GM12891 (cell line): ENCODE measurements at regions not wholly inside any gene's neighbourhood (a gene's known extent, or its start where the extent isn't known, plus 50 kb on each side); places are given as distances from the start of the nearest gene placed in this dataset.

ENCODE experiments used
- DNase-seq: peaks from one replicate; pipeline ENCODE4 v3.0.0; 2011; ENCODE audit warnings: low spot score; ENCODE audit not compliant: insufficient read length
- FAIRE-seq: peaks from 2 replicates; lab custom pipeline; 2011; peaks lifted over from hg19 to GRCh38; lab: Jason Lieb, UNC
- PAX5 ChIP-seq: IDR thresholded peaks from 2 replicates; pipeline ENCODE4 v1.6.1; 2011; ENCODE audit warnings: low read length, moderate library complexity, mild to moderate bottlenecking; ENCODE audit not compliant: insufficient read depth, severe bottlenecking
- POLR2A ChIP-seq: IDR thresholded peaks from 2 replicates; pipeline ENCODE4 v1.6.1; 2011; ENCODE audit warnings: low read depth, low read length, control low read depth
- POLR2AphosphoS5 ChIP-seq: IDR thresholded peaks from 2 replicates; pipeline ENCODE4 v1.6.1; 2011; ENCODE audit warnings: low read depth, low read length, control low read depth
- POU2F2 ChIP-seq: IDR thresholded peaks from 2 replicates; pipeline ENCODE4 v1.6.1; 2011; ENCODE audit warnings: low read depth, mild to moderate bottlenecking, control low read depth, low read length, moderate library complexity
- SPI1 ChIP-seq: IDR thresholded peaks from 2 replicates; pipeline ENCODE4 v1.6.1; 2011; ENCODE audit warnings: low read depth, low read length, control low read depth
- TAF1 ChIP-seq: IDR thresholded peaks from 2 replicates; pipeline ENCODE4 v1.6.1; 2011; ENCODE audit warnings: low read depth, low read length, control low read depth

DNA sequence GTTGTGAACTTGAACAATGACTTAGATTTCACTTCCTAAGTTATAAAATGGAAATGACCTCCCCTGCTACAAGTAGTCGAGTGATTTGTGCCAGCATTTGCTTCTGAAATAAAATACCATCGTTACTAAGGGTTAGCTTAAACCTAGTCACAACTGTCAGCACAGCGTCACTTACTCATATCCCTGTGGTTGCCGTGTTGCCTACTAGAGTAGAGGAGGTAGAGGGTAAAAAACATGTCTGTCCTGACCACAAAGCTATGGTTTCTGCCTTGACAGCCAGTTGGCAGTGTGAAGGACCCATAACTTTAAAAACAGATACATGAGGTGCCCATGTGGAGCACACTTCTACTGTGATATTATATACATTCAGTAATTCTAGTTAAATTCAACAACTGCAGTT, 234.2 kb upstream of the RGS6 start:
- no peak for FAIRE-seq
- TF ChIP-seq POLR2AphosphoS5 (no peak), POLR2A (no peak), POU2F2 (no peak), SPI1 (no peak), PAX5 (no peak), TAF1 (no peak)
- DNase-seq = no peak

DNA sequence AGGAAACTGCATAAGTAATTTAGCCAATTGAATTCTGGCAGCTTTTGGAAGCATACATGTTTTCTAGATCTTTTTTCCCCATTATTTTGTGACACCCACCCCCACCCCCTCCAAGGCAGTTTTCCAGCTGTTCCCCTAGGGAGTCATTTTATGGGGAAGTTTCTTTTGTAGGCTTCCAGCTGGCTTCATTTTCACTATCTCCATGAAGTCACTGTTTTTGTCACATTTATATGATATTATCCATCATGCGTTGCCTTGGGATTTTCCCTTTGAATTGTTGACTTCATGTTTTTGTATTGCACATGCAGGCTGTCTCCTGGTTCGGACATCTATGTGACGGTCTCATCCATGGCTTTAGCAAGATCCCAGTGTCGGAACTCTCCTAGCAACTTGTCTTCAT, 233.6 kb upstream of the RGS6 start:
- TF ChIP-seq POU2F2 (no peak), PAX5 (no peak), POLR2A (no peak), POLR2AphosphoS5 (no peak)
- FAIRE-seq (no peak), DNase-seq (no peak)

DNA sequence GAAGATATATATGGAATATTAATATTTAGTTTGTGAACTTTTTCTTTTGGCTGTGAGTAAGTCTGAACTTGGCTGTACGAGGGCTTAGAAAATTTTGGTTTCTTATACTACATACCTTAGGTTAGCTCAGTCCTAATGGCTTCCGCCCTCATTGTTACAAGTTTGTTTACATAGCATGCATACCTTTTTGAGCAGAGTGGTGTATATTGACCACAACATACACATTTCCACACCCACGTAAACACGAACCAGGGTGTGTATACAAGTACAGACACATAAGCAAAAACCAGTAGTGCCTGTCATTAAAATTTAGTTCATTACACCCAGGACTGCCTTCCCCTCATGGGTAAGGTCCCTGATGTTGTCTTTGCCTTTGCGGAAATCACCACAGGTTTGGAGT, 230.2 kb upstream of the RGS6 start:
- FAIRE-seq (no peak), DNase-seq (no peak)
- TF ChIP-seq POLR2A = no peak
- no peak for TF ChIP-seq PAX5
- TF ChIP-seq POLR2AphosphoS5 = no peak
- TF ChIP-seq SPI1 = no peak
- TF ChIP-seq TAF1 = no peak

DNA sequence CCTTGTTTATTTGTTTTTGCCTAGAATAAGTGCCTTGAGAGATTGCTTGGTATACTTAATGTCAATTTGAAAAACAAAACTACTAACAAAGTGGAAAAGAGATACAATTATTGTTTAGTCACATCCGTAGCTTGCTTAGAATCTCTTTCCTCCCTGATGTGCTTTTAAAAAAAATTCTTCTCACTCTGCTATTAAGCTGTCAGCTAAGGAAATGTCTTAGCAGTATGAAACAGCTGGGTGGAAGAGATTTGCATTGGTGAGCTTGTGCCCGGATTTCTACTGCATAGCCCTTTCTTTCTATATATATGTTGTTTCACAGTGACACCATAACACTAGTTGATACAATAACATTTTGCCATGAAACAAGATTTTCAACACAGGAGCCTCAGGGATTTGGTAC, 229.4 kb upstream of the RGS6 start:
- no peak for TF ChIP-seq TAF1
- TF ChIP-seq PAX5 = no peak
- no peak for TF ChIP-seq SPI1
- TF ChIP-seq POLR2A = no peak
- DNase-seq (no peak), FAIRE-seq (no peak)

DNA sequence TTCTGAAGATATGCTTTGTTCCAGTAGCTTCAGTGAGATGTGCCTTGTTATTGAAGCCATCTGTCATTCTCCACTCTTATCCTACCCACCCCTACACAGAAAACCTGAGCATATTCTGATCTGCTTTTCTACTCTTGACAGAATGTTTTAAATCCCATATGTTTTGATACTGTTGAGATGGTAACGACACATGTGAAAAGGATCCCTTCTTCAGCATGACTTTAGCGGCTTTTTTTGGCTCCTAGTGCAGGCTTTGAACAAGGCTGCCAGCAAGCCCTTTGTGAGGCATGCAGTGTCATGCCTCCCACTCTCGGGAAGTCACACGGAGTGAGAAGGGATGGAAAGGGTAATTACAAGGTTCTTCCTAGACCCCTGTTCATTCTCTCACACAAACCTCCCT, 228.8 kb upstream of the RGS6 start:
- TF ChIP-seq SPI1 (no peak), PAX5 (no peak), POLR2AphosphoS5 (no peak), POLR2A (no peak), TAF1 (no peak), POU2F2 (no peak)
- no peak for FAIRE-seq
- no peak for DNase-seq

DNA sequence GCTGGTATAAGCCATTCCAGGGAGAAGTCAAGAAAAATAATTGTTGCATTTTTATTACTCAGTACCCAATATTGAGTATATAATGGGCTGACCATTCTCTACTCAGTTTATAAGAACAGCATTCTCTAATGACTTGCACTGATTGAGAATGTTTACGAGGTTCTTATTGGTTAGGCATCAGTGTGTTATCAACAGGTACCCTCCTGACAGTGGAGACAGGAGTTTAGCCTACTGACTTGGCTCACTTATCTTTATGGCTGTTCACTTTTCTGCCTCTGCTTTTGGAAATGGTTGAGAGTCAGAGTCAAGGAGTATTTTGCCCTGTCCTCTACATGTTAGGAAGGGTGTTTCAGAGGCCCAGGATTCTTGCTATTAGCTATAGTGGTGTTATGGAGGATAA, 228.0 kb upstream of the RGS6 start:
- TF ChIP-seq POLR2A (no peak), SPI1 (no peak), TAF1 (no peak), POLR2AphosphoS5 (no peak), PAX5 (no peak), POU2F2 (no peak)
- no peak for DNase-seq
- no peak for FAIRE-seq

DNA sequence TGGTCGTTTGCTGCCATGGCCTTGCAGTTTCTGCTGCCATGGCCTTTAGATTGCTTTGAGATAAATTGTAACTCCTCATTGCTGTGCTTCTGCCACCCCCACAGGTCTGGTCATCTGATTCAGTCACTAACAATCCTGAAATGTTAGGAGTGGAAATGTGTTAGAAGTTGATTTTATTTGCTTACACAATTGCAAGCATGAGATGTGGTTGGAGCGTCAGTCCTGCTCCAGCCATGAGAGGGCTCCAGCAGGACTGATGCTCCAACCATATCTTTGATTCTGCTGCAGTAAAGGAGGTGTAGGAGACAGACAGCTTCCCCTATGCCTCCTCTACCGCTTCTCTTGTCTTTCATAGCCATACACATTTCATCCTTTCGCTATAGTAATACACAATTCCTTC, 226.8 kb upstream of the RGS6 start:
- TF ChIP-seq POU2F2 (no peak), POLR2AphosphoS5 (no peak), TAF1 (no peak), POLR2A (no peak), PAX5 (no peak), SPI1 (no peak)
- FAIRE-seq = no peak

DNA sequence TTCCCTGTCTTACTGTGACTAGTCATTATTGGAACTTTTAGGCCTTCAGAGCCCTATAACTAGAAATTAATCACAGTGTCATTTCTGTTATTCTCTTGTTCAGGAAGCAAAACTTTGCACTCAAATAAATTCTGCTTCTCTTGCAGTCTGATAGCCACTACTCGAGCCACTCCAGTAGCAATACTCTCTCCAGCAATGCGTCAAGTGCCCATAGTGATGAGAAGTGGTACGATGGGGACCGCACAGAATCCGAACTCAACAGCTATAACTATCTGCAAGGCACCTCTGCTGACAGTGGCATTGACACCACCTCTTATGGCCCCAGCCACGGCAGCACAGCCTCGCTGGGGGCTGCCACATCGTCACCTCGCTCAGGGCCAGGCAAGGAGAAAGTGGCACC, 223.2 kb upstream of the RGS6 start:
- FAIRE-seq (no peak), DNase-seq (no peak)
- no peak for TF ChIP-seq POLR2A
- TF ChIP-seq PAX5 = no peak
- no peak for TF ChIP-seq SPI1
- no peak for TF ChIP-seq TAF1
- TF ChIP-seq POU2F2 = no peak
- no peak for TF ChIP-seq POLR2AphosphoS5

More for the DNA sequence above, 226.8 kb upstream of the RGS6 start:
- no peak for DNase-seq

DNA sequence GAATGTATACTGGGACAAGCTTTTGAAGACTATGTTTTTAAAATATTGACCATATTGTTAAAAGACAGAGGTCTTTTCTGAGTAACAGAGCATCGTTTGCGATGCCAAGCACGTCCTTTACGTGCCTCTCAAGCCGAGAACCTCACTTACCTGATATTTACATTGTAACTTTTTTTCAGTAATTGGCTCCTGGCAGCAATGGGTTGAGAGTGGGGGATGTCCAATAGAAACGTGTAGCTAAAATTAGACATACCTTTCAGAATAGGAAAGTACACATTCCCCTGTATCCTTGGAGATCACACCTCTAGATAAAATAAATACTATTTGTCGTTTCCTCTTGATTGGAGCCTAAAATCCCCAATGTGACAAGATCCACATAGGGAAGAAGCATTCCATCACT, 222.2 kb upstream of the RGS6 start:
- DNase-seq = no peak
- FAIRE-seq = no peak
- TF ChIP-seq POLR2A (no peak), POLR2AphosphoS5 (no peak), TAF1 (no peak), SPI1 (no peak), PAX5 (no peak), POU2F2 (no peak)

DNA sequence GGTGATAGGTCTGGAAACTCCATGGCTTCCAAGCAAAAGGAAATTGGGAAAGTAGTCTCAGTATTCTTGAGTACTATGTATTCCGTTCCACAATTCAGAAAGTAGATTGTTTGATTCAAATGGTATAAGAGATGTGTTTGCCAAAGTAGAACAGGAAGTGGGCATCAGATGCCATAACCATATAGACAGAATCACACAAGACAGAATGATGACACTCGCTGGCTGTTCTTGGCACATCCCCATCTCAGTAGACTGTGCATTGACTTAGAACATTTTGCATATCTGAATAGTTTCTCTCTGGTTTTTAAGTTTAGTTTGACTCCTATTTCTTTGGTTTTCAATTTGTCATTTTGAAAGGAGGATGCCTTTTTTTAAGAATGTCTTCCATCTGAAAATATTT, 221.1 kb upstream of the RGS6 start:
- DNase-seq (no peak), FAIRE-seq (peak; percentile 56)
- TF ChIP-seq POU2F2 = no peak
- no peak for TF ChIP-seq POLR2A
- no peak for TF ChIP-seq TAF1
- no peak for TF ChIP-seq POLR2AphosphoS5
- no peak for TF ChIP-seq PAX5
- 0 out of 2 replicates have a peak, but pooled peaks have one; percentile 25 for TF ChIP-seq SPI1

DNA sequence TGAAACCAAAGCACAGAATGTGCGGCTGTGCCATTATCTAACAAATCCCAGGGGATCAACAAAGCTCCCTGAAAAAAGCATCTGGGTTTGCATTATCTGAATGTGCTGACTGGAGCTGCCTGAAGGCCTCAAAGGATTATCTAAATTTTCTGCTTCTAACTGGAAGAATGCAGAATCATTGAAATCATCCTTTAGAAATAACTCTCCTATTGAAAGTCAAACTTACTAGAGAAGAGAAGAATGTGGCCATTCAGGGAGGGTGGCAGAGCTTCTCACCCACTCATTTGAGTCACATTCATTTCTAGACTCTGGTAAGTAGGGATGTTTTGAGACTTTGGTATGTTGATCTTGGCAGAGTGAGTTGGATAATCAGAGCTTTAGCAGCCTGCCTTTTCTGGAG, 220.6 kb upstream of the RGS6 start:
- FAIRE-seq (no peak), DNase-seq (no peak)
- TF ChIP-seq POU2F2 (no peak), POLR2A (no peak), PAX5 (no peak), TAF1 (no peak), POLR2AphosphoS5 (no peak), SPI1 (no peak)
